GM12878 (cell line): ENCODE measurements at regions not wholly inside any gene's neighbourhood (a gene's known extent, or its start where the extent isn't known, plus 50 kb on each side); places are given as distances from the start of the nearest gene placed in this dataset.

Source experiments
- ATAC-seq: fragments of 200-7000 bp; cut with Tn5 transposase; 3 replicates; pipeline ENCODE4 v1.9.1; 2020; ENCODE audit warnings: mild to moderate bottlenecking, moderate library complexity
- BruUV-seq: library from RNA; stranded (reverse); fragments of 400-500 nt; replicated peaks from 2 replicates; lab custom pipeline; 2021; lab: Mats Ljungman, UMichigan
- CTCF ChIA-PET: fragments of 300-600 bp; sonication (Branson Sonifier 250); formaldehyde crosslinking; extraction: SDS; loops from one replicate; lab custom pipeline; 2021; ENCODE audit warnings: inconsistent platforms; lab: Yijun Ruan, JAX
- POLR2A ChIA-PET: fragments of 350-600 bp; formaldehyde crosslinking; extraction: SDS; loops from one replicate; lab custom pipeline; 2021; ENCODE audit warnings: inconsistent platforms; lab: Charles Lee
- RAD21 ChIA-PET: fragments of 300-600 bp; sonication (Branson Sonifier 250); formaldehyde crosslinking; loops from one replicate; lab custom pipeline; 2023; ENCODE audit warnings: antibody characterized with exemption; ENCODE audit not compliant: unreplicated experiment; lab: Charles Lee
- SMC1A ChIA-PET: fragments of 300-600 bp; sonication (Branson Sonifier 250); formaldehyde crosslinking; loops from one replicate; lab custom pipeline; 2023; ENCODE audit not compliant: unreplicated experiment, uncharacterized antibody; lab: Charles Lee
- DNase-seq: peaks from one replicate; pipeline ENCODE4 v3.0.0-alpha.2; 2011; ENCODE audit warnings: low read depth, low spot score
- FAIRE-seq: peaks from 3 replicates; lab custom pipeline; 2011; peaks lifted over from hg19 to GRCh38; lab: Jason Lieb, UNC
- H2AFZ ChIP-seq: 2 replicates; pipeline ENCODE4 v1.6.0; 2011; ENCODE audit warnings: low read depth, low read length, control low read depth; ENCODE audit not compliant: control insufficient read depth
- H3K27ac ChIP-seq: 2 replicates; pipeline ENCODE4 v1.5.1; 2011; ENCODE audit warnings: control low read depth; ENCODE audit not compliant: control insufficient read depth, insufficient read depth
- H3K27me3 ChIP-seq, 2 experiments: replicated peaks in 1 of 2; 2 replicates each; pipeline versions ENCODE4 v1.6.0 to v1.6.1; 2011; ENCODE audit warnings: low read length in 1 of 2; ENCODE audit not compliant: control insufficient read depth in 2 of 2, insufficient read depth in 2 of 2
- H3K36me3 ChIP-seq, 2 experiments: 2 replicates each; pipeline ENCODE4 v1.5.1; 2011; ENCODE audit warnings: low read length in 1 of 2; ENCODE audit not compliant: control insufficient read depth in 2 of 2, insufficient read depth in 2 of 2
- H3K4me1 ChIP-seq: 2 replicates; pipeline ENCODE4 v1.6.1; 2011; ENCODE audit warnings: mild to moderate bottlenecking, low read length, moderate library complexity, mixed read lengths; ENCODE audit not compliant: control insufficient read depth, insufficient read depth
- H3K4me2 ChIP-seq: 2 replicates; pipeline ENCODE4 v1.6.0; 2011; ENCODE audit warnings: control low read depth; ENCODE audit not compliant: control insufficient read depth, insufficient read depth
- H3K4me3 ChIP-seq: fragments of 200-600 bp; sonication (generic); 2 replicates; pipeline ENCODE4 v1.5.1; 2016
- H3K79me2 ChIP-seq: 2 replicates; pipeline ENCODE4 v1.6.0; 2011; ENCODE audit warnings: low read length; ENCODE audit not compliant: control insufficient read depth, insufficient read depth
- H3K9ac ChIP-seq: 2 replicates; pipeline ENCODE4 v1.8.0; 2011; ENCODE audit warnings: low read length, control low read depth, mixed read lengths; ENCODE audit not compliant: control insufficient read depth, insufficient read depth
- H3K9me3 ChIP-seq: replicated peaks from 3 replicates; pipeline ENCODE4 v1.5.1; 2011; ENCODE audit warnings: mild to moderate bottlenecking, low read length; ENCODE audit not compliant: control insufficient read depth, insufficient read depth
- H4K20me1 ChIP-seq: 2 replicates; pipeline ENCODE4 v1.6.0; 2011; ENCODE audit not compliant: control insufficient read depth, insufficient read depth
- BMI1 ChIP-seq: fragments of 450-650 bp; IDR thresholded peaks from 2 replicates; pipeline ENCODE4 v1.6.1; 2016; ENCODE audit warnings: mild to moderate bottlenecking, moderate library complexity, borderline replicate concordance
- MYB ChIP-seq: fragments of 150-350 bp; IDR thresholded peaks from 2 replicates; pipeline ENCODE4 v1.6.1; 2014; ENCODE audit warnings: mild to moderate bottlenecking, low read depth, low read length, borderline replicate concordance
- NFYA ChIP-seq: IDR thresholded peaks from 2 replicates; pipeline ENCODE4 v1.6.1; 2011; ENCODE audit warnings: low read depth, mild to moderate bottlenecking, low read length, improper control_type of control experiment, borderline replicate concordance
- NR2C2 ChIP-seq: IDR thresholded peaks from 2 replicates; pipeline ENCODE4 v1.6.1; 2011; ENCODE audit warnings: borderline replicate concordance, low read depth; ENCODE audit not compliant: control insufficient read depth, insufficient read length
- PAX8 ChIP-seq: fragments of 450-650 bp; IDR thresholded peaks from 2 replicates; pipeline ENCODE4 v1.6.1; 2017; ENCODE audit warnings: mild to moderate bottlenecking, moderate library complexity
- PML ChIP-seq: IDR thresholded peaks from 2 replicates; pipeline ENCODE4 v1.6.1; 2012; ENCODE audit warnings: low read length, inconsistent platforms
- SMAD5 ChIP-seq: IDR thresholded peaks from 2 replicates; pipeline ENCODE4 v1.6.1; 2016; ENCODE audit warnings: antibody characterized with exemption, low read depth
- SRF ChIP-seq, 2 experiments: IDR thresholded peaks; 2 replicates each; pipeline ENCODE4 v1.6.1; 2011; ENCODE audit warnings: low read depth in 2 of 2, low read length in 2 of 2, mild to moderate bottlenecking in 1 of 2, moderate library complexity in 1 of 2
- ZNF384 ChIP-seq: IDR thresholded peaks from 2 replicates; pipeline ENCODE4 v1.6.1; 2012; ENCODE audit warnings: low read depth, mild to moderate bottlenecking, low read length, improper control_type of control experiment, borderline replicate concordance
- WGBS: methylation state at CpG from one replicate; pipeline ENCODE4 v1.1.6; 2016; ENCODE audit warnings: low lambda C conversion rate; ENCODE audit not compliant: insufficient replicate concordance, insufficient coverage; ENCODE audit errors: missing lambda C conversion rate; 5-methylcytosine and 5-hydroxymethylcytosine counted together
- in situ Hi-C: fragments of 300-500 bp; cut with MboI; formaldehyde crosslinking; loops from 9 replicates; pipeline ENCODE4 v1.14.3; 2018; ENCODE audit warnings: mixed read lengths
- intact Hi-C: fragments of 100-400 bp; cut with micrococcal nuclease; formaldehyde crosslinking; loops from one replicate; pipeline ENCODE4 v1.14.2; 2022; ENCODE audit not compliant: unreplicated experiment
- TF ChIP-seq, protein P1 (sequence below): fragments of 450-650 bp; IDR thresholded peaks from 2 replicates; pipeline ENCODE4 v1.6.1; 2017; ENCODE audit warnings: mild to moderate bottlenecking
- TF ChIP-seq, protein P2 (sequence below): fragments of 450-650 bp; IDR thresholded peaks from 2 replicates; pipeline ENCODE4 v1.6.1; 2017; ENCODE audit warnings: antibody characterized with exemption, mild to moderate bottlenecking, moderate library complexity
- TF ChIP-seq, protein P3 (sequence below): fragments of 450-650 bp; IDR thresholded peaks from 2 replicates; pipeline ENCODE4 v1.6.1; 2017; ENCODE audit warnings: borderline replicate concordance
- TF ChIP-seq, protein P4 (sequence below): fragments of 450-650 bp; IDR thresholded peaks from 2 replicates; pipeline ENCODE4 v1.6.1; 2016; ENCODE audit warnings: mild to moderate bottlenecking

DNA sequence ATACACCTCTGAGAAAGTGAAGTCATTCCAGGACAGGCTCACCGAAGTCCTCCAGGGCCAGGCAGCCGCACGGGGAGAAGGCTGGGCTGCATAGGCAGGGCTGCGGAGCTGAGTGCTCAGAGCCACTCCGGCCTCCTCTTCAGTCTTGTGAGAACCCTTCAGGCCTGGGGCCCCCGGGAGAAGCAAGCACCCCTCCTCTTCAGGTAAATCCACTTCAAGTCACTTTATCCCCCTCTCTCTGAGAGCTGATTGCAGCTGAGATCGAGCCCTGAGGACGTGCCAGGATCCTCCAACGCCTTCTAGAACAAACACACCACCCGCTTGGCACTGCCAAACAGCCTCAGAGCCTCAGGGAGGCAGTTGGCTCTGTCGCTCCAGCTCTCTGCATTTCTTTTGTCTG, 1526.3 kb downstream of the BRD1 start:
- Histone ChIP-seq H3K9me3 (no peaks in the 10 kb centered on the region; the same call in 2 of the 3 replicates), H2AFZ (no peak overlapping the region), H3K4me2 (no peak overlapping the region), H4K20me1 (no peaks in the 10 kb centered on the region), H3K27me3 (no peaks in the 10 kb centered on the region), H3K4me3 (no peak overlapping the region), H3K79me2 (no peaks in the 10 kb centered on the region), H3K4me1 (no peaks in the 10 kb centered on the region), H3K36me3 (no peaks in the 10 kb centered on the region), H3K9ac (no peak overlapping the region), H3K27ac (no peak overlapping the region)
- ChIA-PET SMC1A (no interaction called here), CTCF (no interaction called here), RAD21 (no interaction called here), POLR2A (no interaction called here)
- FAIRE-seq, result no peak
- TF ChIP-seq ZNF384 (no peak), NR2C2 (no peak), SRF (IDR thresholded peaks at IDR 0.05; ENCODE audit: low read depth in 2 of 2, low read length in 2 of 2) (no peak), BMI1 (no peak), PML (no peak), PAX8 (no peak), SMAD5 (no peak), MYB (no peak), NFYA (no peak)
- TF ChIP-seq, protein P1, sequence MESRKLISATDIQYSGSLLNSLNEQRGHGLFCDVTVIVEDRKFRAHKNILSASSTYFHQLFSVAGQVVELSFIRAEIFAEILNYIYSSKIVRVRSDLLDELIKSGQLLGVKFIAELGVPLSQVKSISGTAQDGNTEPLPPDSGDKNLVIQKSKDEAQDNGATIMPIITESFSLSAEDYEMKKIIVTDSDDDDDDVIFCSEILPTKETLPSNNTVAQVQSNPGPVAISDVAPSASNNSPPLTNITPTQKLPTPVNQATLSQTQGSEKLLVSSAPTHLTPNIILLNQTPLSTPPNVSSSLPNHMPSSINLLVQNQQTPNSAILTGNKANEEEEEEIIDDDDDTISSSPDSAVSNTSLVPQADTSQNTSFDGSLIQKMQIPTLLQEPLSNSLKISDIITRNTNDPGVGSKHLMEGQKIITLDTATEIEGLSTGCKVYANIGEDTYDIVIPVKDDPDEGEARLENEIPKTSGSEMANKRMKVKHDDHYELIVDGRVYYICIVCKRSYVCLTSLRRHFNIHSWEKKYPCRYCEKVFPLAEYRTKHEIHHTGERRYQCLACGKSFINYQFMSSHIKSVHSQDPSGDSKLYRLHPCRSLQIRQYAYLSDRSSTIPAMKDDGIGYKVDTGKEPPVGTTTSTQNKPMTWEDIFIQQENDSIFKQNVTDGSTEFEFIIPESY, result no peak
- TF ChIP-seq, protein P2, sequence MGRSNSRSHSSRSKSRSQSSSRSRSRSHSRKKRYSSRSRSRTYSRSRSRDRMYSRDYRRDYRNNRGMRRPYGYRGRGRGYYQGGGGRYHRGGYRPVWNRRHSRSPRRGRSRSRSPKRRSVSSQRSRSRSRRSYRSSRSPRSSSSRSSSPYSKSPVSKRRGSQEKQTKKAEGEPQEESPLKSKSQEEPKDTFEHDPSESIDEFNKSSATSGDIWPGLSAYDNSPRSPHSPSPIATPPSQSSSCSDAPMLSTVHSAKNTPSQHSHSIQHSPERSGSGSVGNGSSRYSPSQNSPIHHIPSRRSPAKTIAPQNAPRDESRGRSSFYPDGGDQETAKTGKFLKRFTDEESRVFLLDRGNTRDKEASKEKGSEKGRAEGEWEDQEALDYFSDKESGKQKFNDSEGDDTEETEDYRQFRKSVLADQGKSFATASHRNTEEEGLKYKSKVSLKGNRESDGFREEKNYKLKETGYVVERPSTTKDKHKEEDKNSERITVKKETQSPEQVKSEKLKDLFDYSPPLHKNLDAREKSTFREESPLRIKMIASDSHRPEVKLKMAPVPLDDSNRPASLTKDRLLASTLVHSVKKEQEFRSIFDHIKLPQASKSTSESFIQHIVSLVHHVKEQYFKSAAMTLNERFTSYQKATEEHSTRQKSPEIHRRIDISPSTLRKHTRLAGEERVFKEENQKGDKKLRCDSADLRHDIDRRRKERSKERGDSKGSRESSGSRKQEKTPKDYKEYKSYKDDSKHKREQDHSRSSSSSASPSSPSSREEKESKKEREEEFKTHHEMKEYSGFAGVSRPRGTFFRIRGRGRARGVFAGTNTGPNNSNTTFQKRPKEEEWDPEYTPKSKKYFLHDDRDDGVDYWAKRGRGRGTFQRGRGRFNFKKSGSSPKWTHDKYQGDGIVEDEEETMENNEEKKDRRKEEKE, result no peak
- TF ChIP-seq, protein P3, sequence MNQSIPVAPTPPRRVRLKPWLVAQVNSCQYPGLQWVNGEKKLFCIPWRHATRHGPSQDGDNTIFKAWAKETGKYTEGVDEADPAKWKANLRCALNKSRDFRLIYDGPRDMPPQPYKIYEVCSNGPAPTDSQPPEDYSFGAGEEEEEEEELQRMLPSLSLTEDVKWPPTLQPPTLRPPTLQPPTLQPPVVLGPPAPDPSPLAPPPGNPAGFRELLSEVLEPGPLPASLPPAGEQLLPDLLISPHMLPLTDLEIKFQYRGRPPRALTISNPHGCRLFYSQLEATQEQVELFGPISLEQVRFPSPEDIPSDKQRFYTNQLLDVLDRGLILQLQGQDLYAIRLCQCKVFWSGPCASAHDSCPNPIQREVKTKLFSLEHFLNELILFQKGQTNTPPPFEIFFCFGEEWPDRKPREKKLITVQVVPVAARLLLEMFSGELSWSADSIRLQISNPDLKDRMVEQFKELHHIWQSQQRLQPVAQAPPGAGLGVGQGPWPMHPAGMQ, result no peak
- TF ChIP-seq, protein P4, sequence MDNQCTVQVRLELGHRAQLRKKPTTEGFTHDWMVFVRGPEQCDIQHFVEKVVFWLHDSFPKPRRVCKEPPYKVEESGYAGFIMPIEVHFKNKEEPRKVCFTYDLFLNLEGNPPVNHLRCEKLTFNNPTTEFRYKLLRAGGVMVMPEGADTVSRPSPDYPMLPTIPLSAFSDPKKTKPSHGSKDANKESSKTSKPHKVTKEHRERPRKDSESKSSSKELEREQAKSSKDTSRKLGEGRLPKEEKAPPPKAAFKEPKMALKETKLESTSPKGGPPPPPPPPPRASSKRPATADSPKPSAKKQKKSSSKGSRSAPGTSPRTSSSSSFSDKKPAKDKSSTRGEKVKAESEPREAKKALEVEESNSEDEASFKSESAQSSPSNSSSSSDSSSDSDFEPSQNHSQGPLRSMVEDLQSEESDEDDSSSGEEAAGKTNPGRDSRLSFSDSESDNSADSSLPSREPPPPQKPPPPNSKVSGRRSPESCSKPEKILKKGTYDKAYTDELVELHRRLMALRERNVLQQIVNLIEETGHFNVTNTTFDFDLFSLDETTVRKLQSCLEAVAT, result no peak
- in situ Hi-C loops, result no loop called here
- no TSS peak for BruUV-seq
- WGBS, result 26% methylated on average over 11 of the region's 11 CpGs
- DNase-seq, result no peak
- intact Hi-C loops, result no loop called here
- ATAC-seq, result no peak
